ENCODE measurements at regions not wholly inside any gene's neighbourhood (a gene's known extent, or its start where the extent isn't known, plus 50 kb on each side); places are given as distances from the start of the nearest gene placed in this dataset.

DNA sequence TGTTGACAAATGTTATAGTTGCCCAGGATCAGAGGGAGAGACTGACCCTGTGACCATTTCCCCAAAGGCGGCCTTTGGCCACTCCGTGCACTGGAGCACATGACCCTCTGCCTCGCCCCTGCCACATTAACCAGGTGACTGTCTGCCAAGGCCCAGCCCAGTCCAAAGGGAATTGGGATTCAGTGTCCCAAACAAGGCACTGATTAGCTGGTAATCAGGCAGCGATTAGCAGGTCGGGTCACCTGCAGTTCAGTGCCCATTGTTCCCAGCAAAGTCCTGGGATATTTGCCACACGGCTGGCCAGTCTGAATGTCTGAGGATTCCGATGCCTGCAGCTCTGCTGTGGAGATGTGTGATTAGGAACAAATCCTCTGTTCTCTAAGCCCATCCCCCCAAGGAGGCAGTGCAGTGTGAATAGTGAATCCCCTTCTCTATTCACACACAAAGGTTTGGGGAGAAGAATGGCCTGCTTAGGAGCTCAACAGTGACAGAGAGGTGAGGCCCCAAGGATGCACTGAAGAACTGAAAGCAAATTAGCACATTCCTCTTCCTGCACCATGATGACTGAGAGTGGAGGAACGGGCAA lies 123.1 kb upstream of the MAF start:
- TF ChIP-seq EZH2 (IDR thresholded peaks at IDR 0.05; ENCODE audit: low read length, unreplicated experiment) = no peak
- TF ChIP-seq, protein P1, sequence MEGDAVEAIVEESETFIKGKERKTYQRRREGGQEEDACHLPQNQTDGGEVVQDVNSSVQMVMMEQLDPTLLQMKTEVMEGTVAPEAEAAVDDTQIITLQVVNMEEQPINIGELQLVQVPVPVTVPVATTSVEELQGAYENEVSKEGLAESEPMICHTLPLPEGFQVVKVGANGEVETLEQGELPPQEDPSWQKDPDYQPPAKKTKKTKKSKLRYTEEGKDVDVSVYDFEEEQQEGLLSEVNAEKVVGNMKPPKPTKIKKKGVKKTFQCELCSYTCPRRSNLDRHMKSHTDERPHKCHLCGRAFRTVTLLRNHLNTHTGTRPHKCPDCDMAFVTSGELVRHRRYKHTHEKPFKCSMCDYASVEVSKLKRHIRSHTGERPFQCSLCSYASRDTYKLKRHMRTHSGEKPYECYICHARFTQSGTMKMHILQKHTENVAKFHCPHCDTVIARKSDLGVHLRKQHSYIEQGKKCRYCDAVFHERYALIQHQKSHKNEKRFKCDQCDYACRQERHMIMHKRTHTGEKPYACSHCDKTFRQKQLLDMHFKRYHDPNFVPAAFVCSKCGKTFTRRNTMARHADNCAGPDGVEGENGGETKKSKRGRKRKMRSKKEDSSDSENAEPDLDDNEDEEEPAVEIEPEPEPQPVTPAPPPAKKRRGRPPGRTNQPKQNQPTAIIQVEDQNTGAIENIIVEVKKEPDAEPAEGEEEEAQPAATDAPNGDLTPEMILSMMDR (conservative IDR thresholded peaks at IDR 0.05; ENCODE audit: low read depth, low read length) = no peak

Measured in PC-3 (cell line).